Activated T-helper 1 cell treated with anti-CD3 and anti-CD28 coated beads, Interleukin-12 subunit alpha, Interleukin-12 subunit beta, Interleukin-2, Interleukin-4 antibody, amounts not matched to agents 30 ng/mL and 10 ng/mL and 1 ng/mL, durations not matched to agents 14 hours and 24 hours and 36 hours (primary cell): ENCODE measurements at regions not wholly inside any gene's neighbourhood (a gene's known extent, or its start where the extent isn't known, plus 50 kb on each side); places are given as distances from the start of the nearest gene placed in this dataset.
"Not testable (repeated sequence)": the region's sequence is repeated elsewhere in the genome, so short reads cannot be mapped to it uniquely, and the experiment has no call there.

Source experiments
- DNase-seq: peaks from one replicate; pipeline ENCODE4 v3.0.0; 2021; ENCODE audit warnings: low spot score
- H3K27ac Mint-ChIP-seq: one replicate; pipeline ENCODE4 v1.8.0; 2021; ENCODE audit warnings: mild to moderate bottlenecking, mixed read lengths
- H3K27me3 Mint-ChIP-seq: one replicate; pipeline ENCODE4 v1.8.0; 2022; ENCODE audit warnings: mild to moderate bottlenecking, moderate library complexity, mixed read lengths; ENCODE audit not compliant: insufficient read depth
- H3K36me3 Mint-ChIP-seq: one replicate; pipeline ENCODE4 v1.8.0; 2021; ENCODE audit warnings: low read depth, mixed read lengths
- H3K4me1 Mint-ChIP-seq: one replicate; pipeline ENCODE4 v1.8.0; 2021; ENCODE audit warnings: low read depth, mixed read lengths
- H3K4me3 Mint-ChIP-seq: one replicate; pipeline ENCODE4 v1.8.0; 2021; ENCODE audit warnings: mild to moderate bottlenecking, moderate library complexity, mixed read lengths
- H3K9me3 Mint-ChIP-seq: one replicate; pipeline ENCODE4 v1.8.0; 2021; ENCODE audit warnings: mixed read lengths
- intact Hi-C: fragments of 100-400 bp; cut with micrococcal nuclease; formaldehyde crosslinking; loops from one replicate; pipeline ENCODE4 v1.15.1; 2024

- H3K9me3 Mint-ChIP-seq, H3K36me3 Mint-ChIP-seq, DNase-seq, intact Hi-C loops, H3K27ac Mint-ChIP-seq, H3K4me1 Mint-ChIP-seq, H3K4me3 Mint-ChIP-seq, H3K27me3 Mint-ChIP-seq: not testable (repeated sequence)
These were observed 163.2 kb downstream of the TRIM43 start for GRCh38 chr2:95754819-95755563.

GRCh38 chr2:95755956-95756669, 164.3 kb downstream of the TRIM43 start:
- H3K9me3 Mint-ChIP-seq, H3K27me3 Mint-ChIP-seq, DNase-seq, H3K36me3 Mint-ChIP-seq, H3K27ac Mint-ChIP-seq, H3K4me1 Mint-ChIP-seq, H3K4me3 Mint-ChIP-seq, intact Hi-C loops: not testable (repeated sequence)

- H3K27ac Mint-ChIP-seq = no peak overlapping the region
These were observed 166.2 kb downstream of the TRIM43 start for GRCh38 chr2:95757988-95758387.

GRCh38 chr2:95759481-95760246, 167.9 kb downstream of the TRIM43 start:
- Mint-ChIP-seq H3K4me3 (no peak overlapping the region), H3K27ac (no peak overlapping the region), H3K36me3 (no peaks in the 10 kb centered on the region), H3K27me3 (no peaks in the 10 kb centered on the region), H3K4me1 (no peaks in the 10 kb centered on the region), H3K9me3 (no peaks in the 10 kb centered on the region)
- intact Hi-C loops = no loop called here
- DNase-seq = no peak

More at GRCh38 chr2:95757988-95758387, 166.2 kb downstream of the TRIM43 start:
- no peaks in the 10 kb centered on the region for H3K36me3 Mint-ChIP-seq
- no peak for DNase-seq
- no peaks in the 10 kb centered on the region for H3K27me3 Mint-ChIP-seq
- H3K4me1 Mint-ChIP-seq = no peaks in the 10 kb centered on the region
- no peaks in the 10 kb centered on the region for H3K9me3 Mint-ChIP-seq
- H3K4me3 Mint-ChIP-seq = no peak overlapping the region
- intact Hi-C loops = no loop called here

- H3K36me3 Mint-ChIP-seq = no peaks in the 10 kb centered on the region
- no peaks in the 10 kb centered on the region for H3K4me1 Mint-ChIP-seq
- H3K9me3 Mint-ChIP-seq = no peaks in the 10 kb centered on the region
- DNase-seq = no peak
- intact Hi-C loops = no loop called here
- H3K27ac Mint-ChIP-seq = no peak overlapping the region
- H3K27me3 Mint-ChIP-seq = no peaks in the 10 kb centered on the region
- no peak overlapping the region for H3K4me3 Mint-ChIP-seq
These were observed 169.2 kb downstream of the TRIM43 start for GRCh38 chr2:95760806-95761525.

GRCh38 chr2:95761556-95761955, 169.8 kb downstream of the TRIM43 start:
- Mint-ChIP-seq H3K4me3 (no peak overlapping the region), H3K36me3 (no peaks in the 10 kb centered on the region), H3K27ac (no peak overlapping the region), H3K27me3 (no peaks in the 10 kb centered on the region), H3K9me3 (no peaks in the 10 kb centered on the region), H3K4me1 (no peaks in the 10 kb centered on the region)
- intact Hi-C loops = no loop called here
- no peak for DNase-seq

- H3K4me1 Mint-ChIP-seq, H3K27me3 Mint-ChIP-seq, intact Hi-C loops, DNase-seq, H3K27ac Mint-ChIP-seq, H3K9me3 Mint-ChIP-seq, H3K4me3 Mint-ChIP-seq, H3K36me3 Mint-ChIP-seq: not testable (repeated sequence)
These were observed 170.5 kb downstream of the TRIM43 start for GRCh38 chr2:95762023-95763021.

- H3K36me3 Mint-ChIP-seq, H3K4me3 Mint-ChIP-seq, intact Hi-C loops, H3K27ac Mint-ChIP-seq, H3K27me3 Mint-ChIP-seq, H3K9me3 Mint-ChIP-seq, DNase-seq, H3K4me1 Mint-ChIP-seq: not testable (repeated sequence)
These were observed 171.3 kb downstream of the TRIM43 start for GRCh38 chr2:95763074-95763473.

GRCh38 chr2:95764966-95765365, 173.2 kb downstream of the TRIM43 start:
- H3K27me3 Mint-ChIP-seq, H3K4me1 Mint-ChIP-seq, intact Hi-C loops, H3K36me3 Mint-ChIP-seq, DNase-seq, H3K9me3 Mint-ChIP-seq, H3K4me3 Mint-ChIP-seq, H3K27ac Mint-ChIP-seq: not testable (repeated sequence)

- H3K9me3 Mint-ChIP-seq, H3K27ac Mint-ChIP-seq, H3K27me3 Mint-ChIP-seq, intact Hi-C loops, H3K36me3 Mint-ChIP-seq, H3K4me1 Mint-ChIP-seq, H3K4me3 Mint-ChIP-seq, DNase-seq: not testable (repeated sequence)
These were observed 174.4 kb downstream of the TRIM43 start for GRCh38 chr2:95765925-95766910.

- H3K4me1 Mint-ChIP-seq, H3K4me3 Mint-ChIP-seq, H3K9me3 Mint-ChIP-seq, DNase-seq, H3K36me3 Mint-ChIP-seq, H3K27me3 Mint-ChIP-seq, H3K27ac Mint-ChIP-seq, intact Hi-C loops: not testable (repeated sequence)
These were observed 175.7 kb downstream of the TRIM43 start for GRCh38 chr2:95767531-95767930.
